Keratinocyte (primary cell): ENCODE measurements at regions not wholly inside any gene's neighbourhood (a gene's known extent, or its start where the extent isn't known, plus 50 kb on each side); places are given as distances from the start of the nearest gene placed in this dataset.

Experiments
- EZH2 ChIP-seq: IDR thresholded peaks from one replicate; pipeline ENCODE4 v1.6.1; 2012; ENCODE audit warnings: inconsistent platforms, mild to moderate bottlenecking, low read length, moderate library complexity
- TF ChIP-seq, protein P1 (sequence below), 3 experiments: IDR thresholded peaks in 1 of 3; conservative IDR thresholded peaks in 1 of 3; optimal IDR thresholded peaks in 1 of 3; 2 replicates in 2 of 3; 3 replicates in 1 of 3; pipeline versions ENCODE3 to v1.5.1; 2011; ENCODE audit warnings: low read length in 3 of 3, mild to moderate bottlenecking in 3 of 3, moderate library complexity in 2 of 3, control low read depth in 1 of 3, inconsistent platforms in 1 of 3; ENCODE audit not compliant: insufficient read depth in 2 of 3; ENCODE audit errors: extremely low read depth in 1 of 3

- TF ChIP-seq, protein P1, sequence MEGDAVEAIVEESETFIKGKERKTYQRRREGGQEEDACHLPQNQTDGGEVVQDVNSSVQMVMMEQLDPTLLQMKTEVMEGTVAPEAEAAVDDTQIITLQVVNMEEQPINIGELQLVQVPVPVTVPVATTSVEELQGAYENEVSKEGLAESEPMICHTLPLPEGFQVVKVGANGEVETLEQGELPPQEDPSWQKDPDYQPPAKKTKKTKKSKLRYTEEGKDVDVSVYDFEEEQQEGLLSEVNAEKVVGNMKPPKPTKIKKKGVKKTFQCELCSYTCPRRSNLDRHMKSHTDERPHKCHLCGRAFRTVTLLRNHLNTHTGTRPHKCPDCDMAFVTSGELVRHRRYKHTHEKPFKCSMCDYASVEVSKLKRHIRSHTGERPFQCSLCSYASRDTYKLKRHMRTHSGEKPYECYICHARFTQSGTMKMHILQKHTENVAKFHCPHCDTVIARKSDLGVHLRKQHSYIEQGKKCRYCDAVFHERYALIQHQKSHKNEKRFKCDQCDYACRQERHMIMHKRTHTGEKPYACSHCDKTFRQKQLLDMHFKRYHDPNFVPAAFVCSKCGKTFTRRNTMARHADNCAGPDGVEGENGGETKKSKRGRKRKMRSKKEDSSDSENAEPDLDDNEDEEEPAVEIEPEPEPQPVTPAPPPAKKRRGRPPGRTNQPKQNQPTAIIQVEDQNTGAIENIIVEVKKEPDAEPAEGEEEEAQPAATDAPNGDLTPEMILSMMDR (optimal IDR thresholded peaks at IDR 0.05 in 1 of 3, IDR thresholded peaks at IDR 0.05 in 1 of 3, conservative IDR thresholded peaks at IDR 0.05 in 1 of 3; ENCODE audit: extremely low read depth in 1 of 3, insufficient read depth in 2 of 3, low read length in 3 of 3): no peak
- no peak for TF ChIP-seq EZH2
Measured at GRCh38 chrX:40202456-40202855, 104.7 kb upstream of the BCOR start.
